Activated B cell treated with CpG ODN at 0.5 μM for 24 hours (primary cell): ENCODE measurements at regions not wholly inside any gene's neighbourhood (a gene's known extent, or its start where the extent isn't known, plus 50 kb on each side); places are given as distances from the start of the nearest gene placed in this dataset.

Experiments used
- ATAC-seq: fragments of 200-7000 bp; cut with Tn5 transposase; one replicate; pipeline ENCODE4 v1.10.0; 2021; ENCODE audit warnings: low read depth, mild to moderate bottlenecking, moderate library complexity
- CTCF ChIA-PET: fragments of 350-600 bp; sonication (Branson Sonifier 250); formaldehyde crosslinking; loops from one replicate; lab custom pipeline; 2021; ENCODE audit warnings: antibody characterized with exemption; lab: Charles Lee
- POLR2A ChIA-PET: fragments of 350-600 bp; sonication (Branson Sonifier 250); formaldehyde crosslinking; loops from one replicate; lab custom pipeline; 2021; ENCODE audit warnings: antibody characterized with exemption; lab: Charles Lee
- DNase-seq: peaks from one replicate; pipeline ENCODE4 v3.0.0; 2022
- H3K27ac Mint-ChIP-seq: one replicate; pipeline ENCODE4 v1.8.0; 2020; ENCODE audit warnings: mixed read lengths
- H3K27me3 Mint-ChIP-seq: one replicate; pipeline ENCODE4 v1.8.0; 2021; ENCODE audit warnings: mixed read lengths
- H3K36me3 Mint-ChIP-seq: one replicate; pipeline ENCODE4 v1.8.0; 2021; ENCODE audit warnings: low read depth, mixed read lengths
- H3K4me1 Mint-ChIP-seq: one replicate; pipeline ENCODE4 v1.8.0; 2021; ENCODE audit warnings: mixed read lengths
- H3K4me3 Mint-ChIP-seq: one replicate; pipeline ENCODE4 v1.8.0; 2020; ENCODE audit warnings: mild to moderate bottlenecking, mixed read lengths
- H3K9me3 Mint-ChIP-seq: one replicate; pipeline ENCODE4 v1.8.0; 2020; ENCODE audit warnings: mixed read lengths
- intact Hi-C: fragments of 100-400 bp; cut with micrococcal nuclease; formaldehyde crosslinking; loops from one replicate; pipeline ENCODE4 v1.15.1; 2024
- TF ChIP-seq, protein P1 (sequence below): fragments of 200-600 bp; IDR thresholded peaks from one replicate; pipeline ENCODE4 v1.8.0; 2022; ENCODE audit warnings: antibody characterized with exemption, mild to moderate bottlenecking

GRCh38 chr12:93099792-93100191 lies 170.7 kb upstream of the EEA1 start:
- no peaks in the 10 kb centered on the region for H3K27me3 Mint-ChIP-seq
- ATAC-seq (no peak), DNase-seq (no peak)
- POLR2A ChIA-PET, result no interaction called here
- intact Hi-C loops, result loop anchor here (2.0 to 5.0 kb wide), 3 partner anchors 83 to 297 kb away; no protein-coding TSS in a partner anchor
- no peaks in the 10 kb centered on the region for H3K36me3 Mint-ChIP-seq
- TF ChIP-seq, protein P1, sequence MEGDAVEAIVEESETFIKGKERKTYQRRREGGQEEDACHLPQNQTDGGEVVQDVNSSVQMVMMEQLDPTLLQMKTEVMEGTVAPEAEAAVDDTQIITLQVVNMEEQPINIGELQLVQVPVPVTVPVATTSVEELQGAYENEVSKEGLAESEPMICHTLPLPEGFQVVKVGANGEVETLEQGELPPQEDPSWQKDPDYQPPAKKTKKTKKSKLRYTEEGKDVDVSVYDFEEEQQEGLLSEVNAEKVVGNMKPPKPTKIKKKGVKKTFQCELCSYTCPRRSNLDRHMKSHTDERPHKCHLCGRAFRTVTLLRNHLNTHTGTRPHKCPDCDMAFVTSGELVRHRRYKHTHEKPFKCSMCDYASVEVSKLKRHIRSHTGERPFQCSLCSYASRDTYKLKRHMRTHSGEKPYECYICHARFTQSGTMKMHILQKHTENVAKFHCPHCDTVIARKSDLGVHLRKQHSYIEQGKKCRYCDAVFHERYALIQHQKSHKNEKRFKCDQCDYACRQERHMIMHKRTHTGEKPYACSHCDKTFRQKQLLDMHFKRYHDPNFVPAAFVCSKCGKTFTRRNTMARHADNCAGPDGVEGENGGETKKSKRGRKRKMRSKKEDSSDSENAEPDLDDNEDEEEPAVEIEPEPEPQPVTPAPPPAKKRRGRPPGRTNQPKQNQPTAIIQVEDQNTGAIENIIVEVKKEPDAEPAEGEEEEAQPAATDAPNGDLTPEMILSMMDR, result no peak
- CTCF ChIA-PET, result interaction anchor here (1.5 to 1.6 kb wide), 2 partner anchors 283 to 297 kb away, joined by 3 to 8 read pairs; no protein-coding TSS in a partner anchor
- no peaks in the 10 kb centered on the region for H3K9me3 Mint-ChIP-seq
- no peak overlapping the region for H3K27ac Mint-ChIP-seq
- H3K4me1 Mint-ChIP-seq, result peaks cover 17% of the 10 kb centered on the region
- no peak overlapping the region for H3K4me3 Mint-ChIP-seq

DNA sequence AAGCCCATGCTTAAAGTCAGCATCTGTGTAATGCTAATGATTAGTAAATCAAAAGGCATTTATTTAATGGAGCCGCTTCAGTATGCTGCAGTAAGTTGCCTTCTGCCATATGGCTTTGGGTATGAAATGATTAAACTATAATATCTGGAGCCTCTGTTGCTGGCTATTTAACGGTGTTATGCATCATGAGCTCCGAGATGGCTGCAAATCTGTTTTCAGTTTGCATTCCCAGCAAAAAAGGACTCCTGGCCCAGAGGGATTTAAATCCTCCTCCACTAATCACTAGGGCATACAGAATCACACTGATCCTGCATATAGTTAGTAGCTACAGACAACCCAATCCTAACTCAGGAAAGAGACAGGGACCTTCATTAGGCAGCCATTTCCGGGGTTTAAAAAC lies 171.5 kb upstream of the EEA1 start:
- H3K4me3 Mint-ChIP-seq, result no peak overlapping the region
- intact Hi-C loops, result no loop called here
- TF ChIP-seq, protein P1, result no peak
- ATAC-seq (no peak), DNase-seq (no peak)
- H3K27me3 Mint-ChIP-seq, result no peaks in the 10 kb centered on the region
- H3K9me3 Mint-ChIP-seq, result no peaks in the 10 kb centered on the region
- POLR2A ChIA-PET, result no interaction called here
- no peaks in the 10 kb centered on the region for H3K36me3 Mint-ChIP-seq
- CTCF ChIA-PET, result interaction anchor here (0.9 to 1.6 kb wide), 3 partner anchors 140 to 296 kb away, joined by 3 to 8 read pairs (median 3); no protein-coding TSS in a partner anchor
- peaks cover 9% of the 10 kb centered on the region for H3K4me1 Mint-ChIP-seq
- no peak overlapping the region for H3K27ac Mint-ChIP-seq

DNA sequence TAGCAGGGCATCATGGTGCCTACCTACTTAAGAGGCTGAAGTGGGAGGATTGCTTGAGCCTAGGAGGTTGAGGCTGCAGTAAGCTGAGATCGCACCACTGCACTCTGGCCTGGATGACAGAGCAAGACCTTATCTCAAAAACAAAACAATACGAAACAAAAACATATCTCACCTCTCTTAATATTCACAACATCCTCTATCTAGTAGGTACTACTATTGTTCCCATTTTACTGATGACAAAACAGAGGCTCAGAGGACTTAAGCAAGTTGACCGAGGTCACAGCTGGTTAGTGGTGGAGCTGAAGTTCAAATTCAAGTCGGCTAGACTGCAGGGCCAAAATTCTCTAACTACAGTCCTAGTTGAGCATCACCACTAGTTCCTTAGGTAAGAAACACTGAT lies 172.3 kb upstream of the EEA1 start:
- Mint-ChIP-seq H3K4me3 (no peak overlapping the region), H3K27me3 (no peaks in the 10 kb centered on the region), H3K9me3 (no peaks in the 10 kb centered on the region), H3K27ac (no peak overlapping the region), H3K4me1 (peaks cover 9% of the 10 kb centered on the region), H3K36me3 (no peaks in the 10 kb centered on the region)
- POLR2A ChIA-PET, result no interaction called here
- intact Hi-C loops, result no loop called here
- no peak for DNase-seq
- no peak for ATAC-seq
- CTCF ChIA-PET, result interaction anchor here (0.9 to 1.6 kb wide), 2 partner anchors 139 to 282 kb away, joined by 3 read pairs; no protein-coding TSS in a partner anchor
- TF ChIP-seq, protein P1, result no peak

DNA sequence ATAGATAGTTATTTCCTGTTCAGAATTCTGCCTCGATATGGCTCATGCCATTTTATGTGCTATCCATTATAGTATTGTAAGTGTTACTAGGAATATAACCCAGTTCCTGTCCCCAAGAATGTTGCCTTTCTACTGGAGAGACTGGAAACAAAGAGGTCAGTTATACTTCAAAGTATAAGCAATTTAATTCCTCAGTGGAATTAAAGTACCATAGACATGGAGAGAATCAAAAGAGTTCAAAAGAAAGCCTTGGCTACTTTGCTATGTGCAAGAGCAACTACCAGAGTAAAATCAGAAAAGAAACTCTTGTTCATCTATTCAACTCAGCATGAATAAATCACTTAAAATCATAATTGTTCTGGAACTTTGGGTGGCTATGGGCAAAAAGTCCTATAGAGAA lies 173.2 kb upstream of the EEA1 start:
- no peaks in the 10 kb centered on the region for H3K36me3 Mint-ChIP-seq
- ChIA-PET CTCF (no interaction called here), POLR2A (no interaction called here)
- H3K27ac Mint-ChIP-seq, result no peak overlapping the region
- peaks cover 11% of the 10 kb centered on the region for H3K4me1 Mint-ChIP-seq
- ATAC-seq (no peak), DNase-seq (no peak)
- TF ChIP-seq, protein P1, result no peak
- intact Hi-C loops, result no loop called here
- no peaks in the 10 kb centered on the region for H3K27me3 Mint-ChIP-seq
- no peaks in the 10 kb centered on the region for H3K9me3 Mint-ChIP-seq
- no peak overlapping the region for H3K4me3 Mint-ChIP-seq

DNA sequence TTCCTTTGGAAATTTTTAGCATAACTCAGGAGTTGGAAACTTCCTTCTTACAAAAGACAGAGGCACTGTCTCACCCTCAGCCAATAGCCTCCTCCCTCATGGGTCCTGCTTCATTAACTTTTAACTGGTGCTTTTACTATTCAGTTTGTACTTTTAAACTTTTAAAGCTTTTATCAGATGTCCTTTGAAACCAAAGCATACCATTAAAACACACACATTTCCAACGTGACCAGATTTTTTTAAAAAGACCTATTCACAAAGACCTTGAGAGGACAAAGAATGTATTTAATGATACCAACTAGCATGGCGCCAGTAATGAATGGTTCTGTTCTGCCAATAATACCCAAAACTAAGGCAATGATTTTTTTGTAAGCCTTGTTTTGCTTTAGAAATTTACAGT lies 173.6 kb upstream of the EEA1 start:
- POLR2A ChIA-PET, result no interaction called here
- Mint-ChIP-seq H3K36me3 (no peaks in the 10 kb centered on the region), H3K9me3 (no peaks in the 10 kb centered on the region)

More for the DNA sequence above, 173.6 kb upstream of the EEA1 start:
- Mint-ChIP-seq H3K27ac (no peak overlapping the region), H3K4me1 (peaks cover 8% of the 10 kb centered on the region), H3K27me3 (no peaks in the 10 kb centered on the region), H3K4me3 (no peak overlapping the region)
- ATAC-seq (no peak), DNase-seq (no peak)
- intact Hi-C loops, result no loop called here
- CTCF ChIA-PET, result no interaction called here
- TF ChIP-seq, protein P1, result no peak
